ENCODE measurements at regions not wholly inside any gene's neighbourhood (a gene's known extent, or its start where the extent isn't known, plus 50 kb on each side); places are given as distances from the start of the nearest gene placed in this dataset.

- DNase-seq = no peak
Observed at GRCh38 chr6:167674486-167674885, 152.2 kb upstream of the AFDN start.

- peak; percentile 53 to 73 for DNase-seq
Observed at GRCh38 chr6:167676000-167676665, 150.6 kb upstream of the AFDN start.

GRCh38 chr6:167676666-167677421 is 149.9 kb upstream of the AFDN start:
- DNase-seq = no peak

GRCh38 chr6:167677422-167677789 is 149.3 kb upstream of the AFDN start:
- no peak for DNase-seq

- DNase-seq = no peak
Observed at GRCh38 chr6:167678102-167679101, 148.3 kb upstream of the AFDN start.

GRCh38 chr6:167679122-167679736 is 147.5 kb upstream of the AFDN start:
- no peak for DNase-seq

GRCh38 chr6:167679790-167680604 is 146.7 kb upstream of the AFDN start:
- no peak for DNase-seq

GRCh38 chr6:167680605-167681149 is 146.0 kb upstream of the AFDN start:
- no peak for DNase-seq

- DNase-seq = no peak
Observed at GRCh38 chr6:167682125-167682524, 144.6 kb upstream of the AFDN start.

- no peak for DNase-seq
Observed at GRCh38 chr6:167682546-167683027, 144.1 kb upstream of the AFDN start.

- no peak for DNase-seq
Observed at GRCh38 chr6:167683028-167683862, 143.5 kb upstream of the AFDN start.

- no peak for DNase-seq
Observed at GRCh38 chr6:167684276-167685104, 142.2 kb upstream of the AFDN start.

- DNase-seq = no peak
Observed at GRCh38 chr6:167685654-167686053, 141.1 kb upstream of the AFDN start.

GRCh38 chr6:167686204-167686893 is 140.4 kb upstream of the AFDN start:
- DNase-seq = no peak

GRCh38 chr6:167687116-167687725 is 139.5 kb upstream of the AFDN start:
- no peak for DNase-seq

- no peak for DNase-seq
Observed at GRCh38 chr6:167688123-167688522, 138.6 kb upstream of the AFDN start.

- no peak for DNase-seq
Observed at GRCh38 chr6:167689278-167689677, 137.4 kb upstream of the AFDN start.

All from right lung (tissue), 2 donors.